DMS53 (cell line): ENCODE measurements at regions not wholly inside any gene's neighbourhood (a gene's known extent, or its start where the extent isn't known, plus 50 kb on each side); places are given as distances from the start of the nearest gene placed in this dataset.
A peak's percentile ranks its signal among the peaks of the same experiment; 100 is the strongest.

Experiments
- DNase-seq: peaks from one replicate; lab custom pipeline; 2025; lab: John Stamatoyannopoulos, UW

DNA sequence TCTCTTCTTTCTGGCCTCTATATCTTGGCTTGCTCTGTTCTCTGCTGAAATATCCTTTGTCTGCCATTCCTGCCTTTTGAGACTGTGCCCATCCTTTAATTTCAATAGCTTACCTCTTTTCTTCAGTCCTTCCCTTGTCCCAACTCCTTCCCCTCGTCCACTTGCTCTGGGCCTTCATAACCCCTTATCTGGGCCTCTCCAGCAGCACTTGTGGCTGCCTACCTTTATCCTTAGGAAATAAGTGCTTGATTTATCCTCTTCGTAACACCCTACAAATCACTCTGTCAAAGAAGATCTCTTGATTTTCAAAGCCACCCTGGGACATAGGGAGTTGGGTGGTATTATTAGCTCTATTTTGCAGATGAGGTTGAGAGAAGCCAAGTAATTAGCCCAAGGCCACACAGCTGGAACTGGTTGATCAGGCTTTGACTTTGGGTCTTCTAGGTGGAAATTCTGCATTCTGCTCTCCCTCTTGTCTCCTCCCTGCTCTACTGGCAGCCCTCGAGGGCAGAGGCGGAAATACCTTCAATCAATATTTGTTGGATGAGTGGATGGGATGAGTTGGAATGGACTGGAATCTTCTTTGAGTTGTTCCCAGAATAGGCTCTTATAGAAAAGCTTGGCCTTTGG, 84.0 kb upstream of the TLE3 start:
- DNase-seq, result no peak

DNA sequence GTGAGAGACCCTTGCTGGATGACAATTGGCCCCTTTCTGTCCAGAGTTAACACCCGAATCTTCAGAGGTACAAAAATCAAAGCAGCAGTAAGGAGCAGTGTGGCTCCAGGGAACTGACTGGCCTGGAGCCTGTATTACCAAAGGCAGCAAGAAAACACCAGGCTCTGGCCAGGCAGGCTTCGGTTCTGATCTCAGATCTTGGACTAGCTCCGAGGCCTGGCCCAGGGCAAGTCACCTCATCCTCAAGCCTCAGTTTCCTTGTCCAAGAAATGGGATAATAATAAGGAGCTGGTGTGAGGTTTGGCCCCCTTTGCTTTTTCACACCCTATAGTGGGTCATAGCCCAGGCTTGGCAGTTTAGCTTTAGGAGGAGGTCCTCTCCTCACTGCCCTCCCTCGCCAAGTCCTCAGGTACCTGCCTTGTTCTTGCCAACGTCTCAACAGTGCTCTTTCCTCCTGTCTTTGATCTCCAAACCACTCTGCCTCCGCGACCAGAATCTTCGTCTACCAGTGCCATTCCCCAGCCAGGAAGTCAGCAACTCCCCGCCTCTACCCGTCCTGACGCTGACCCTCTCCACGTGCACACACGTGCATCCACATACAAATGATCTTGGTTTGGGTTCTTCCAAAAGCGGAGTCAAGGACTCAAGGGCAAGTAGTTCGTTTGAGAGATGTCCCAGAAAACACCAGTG, 82.6 kb upstream of the TLE3 start:
- DNase-seq, result no peak

DNA sequence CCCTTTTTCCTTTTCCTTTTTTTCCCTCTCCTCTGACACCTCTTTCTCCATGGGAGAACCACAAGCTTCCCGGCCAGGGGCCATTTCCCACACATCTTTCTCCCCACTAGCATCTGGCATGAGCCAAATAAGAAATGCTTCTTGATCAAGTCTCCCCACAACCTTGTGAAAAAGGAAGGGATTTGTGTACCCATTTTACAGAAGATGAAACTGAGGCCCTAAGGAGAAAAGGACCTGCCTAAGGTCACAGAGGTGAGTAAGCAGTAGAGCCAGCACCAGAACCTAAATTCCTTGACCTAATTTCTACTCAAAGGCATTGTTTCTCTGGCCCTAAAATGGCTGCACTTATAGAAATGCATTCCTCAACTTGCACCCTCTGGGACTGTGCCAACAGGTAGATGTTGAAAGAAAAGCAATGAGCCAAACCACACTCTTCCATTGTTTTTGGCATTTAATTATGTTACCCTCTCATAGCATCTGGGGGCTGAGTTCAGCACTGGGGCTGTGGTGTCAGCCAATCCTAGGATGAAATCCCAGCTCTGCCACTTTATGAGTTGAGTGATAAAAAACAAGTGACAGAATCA, 81.7 kb upstream of the TLE3 start:
- DNase-seq, result no peak

DNA sequence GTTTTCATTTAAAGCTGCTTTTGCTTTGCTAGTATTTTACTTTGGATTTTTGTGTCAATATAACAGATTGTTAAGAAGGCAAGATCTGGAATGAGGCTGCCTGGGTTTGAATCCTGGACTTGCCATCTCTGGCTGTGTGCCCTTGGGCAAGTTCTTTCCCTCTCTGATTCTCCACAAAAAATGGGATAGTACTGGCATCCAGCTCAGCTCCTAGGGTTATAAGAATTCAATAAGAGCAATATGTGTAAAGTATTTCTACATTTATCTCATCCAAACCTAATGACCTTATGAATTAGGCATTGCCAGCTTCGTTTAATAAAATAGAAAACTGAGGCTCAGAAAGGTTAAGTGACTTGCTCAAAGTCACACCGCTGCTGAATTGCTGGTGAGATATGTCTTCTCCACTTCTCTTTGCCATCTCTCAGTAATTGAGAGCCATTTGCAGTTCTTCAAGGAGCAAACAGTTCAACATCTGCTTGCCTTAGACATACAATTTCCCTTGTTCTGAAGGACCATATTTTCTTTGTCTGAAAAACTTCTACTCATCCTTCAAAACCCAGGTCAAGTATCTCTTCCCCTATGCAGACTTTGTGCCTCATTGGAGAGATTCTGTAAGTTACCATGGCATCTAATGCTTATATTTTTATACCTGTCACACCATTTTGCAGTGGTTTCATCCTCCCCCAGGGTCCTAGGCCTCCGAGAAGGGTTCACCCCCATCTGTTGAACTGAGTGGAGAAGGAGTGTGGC, 80.8 kb upstream of the TLE3 start:
- DNase-seq, result no peak

DNA sequence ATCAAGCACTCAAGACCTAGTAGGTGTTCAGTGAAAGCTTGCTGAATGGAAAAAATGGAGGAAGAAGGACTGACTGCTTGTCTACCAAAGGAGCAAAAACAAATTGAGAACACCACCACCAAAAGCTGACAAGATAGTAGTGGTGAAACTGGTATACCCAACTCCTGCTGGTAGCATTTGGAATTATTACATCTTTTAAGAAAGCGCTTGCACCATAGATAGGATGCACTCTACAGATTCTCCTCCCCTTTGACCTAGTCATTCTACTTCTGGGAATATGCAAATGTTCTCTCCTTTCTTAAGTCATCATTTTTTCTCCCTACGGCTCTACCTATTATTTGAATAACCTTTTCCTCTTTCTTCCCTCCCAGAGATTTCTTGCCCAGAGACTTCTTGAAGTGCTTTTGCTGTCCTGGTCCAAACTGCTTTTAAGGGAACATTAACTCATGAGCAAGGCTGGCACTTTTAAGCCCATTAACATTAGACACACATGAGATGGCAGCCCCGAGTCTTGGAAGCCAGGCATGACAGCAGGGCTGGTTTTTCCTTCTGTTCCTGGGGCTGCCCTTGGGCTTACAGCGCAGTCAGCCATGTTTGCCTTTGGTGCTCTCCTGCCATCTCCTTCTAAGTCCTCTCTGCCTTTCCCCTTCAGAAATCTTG, 75.0 kb upstream of the TLE3 start:
- no peak for DNase-seq

DNA sequence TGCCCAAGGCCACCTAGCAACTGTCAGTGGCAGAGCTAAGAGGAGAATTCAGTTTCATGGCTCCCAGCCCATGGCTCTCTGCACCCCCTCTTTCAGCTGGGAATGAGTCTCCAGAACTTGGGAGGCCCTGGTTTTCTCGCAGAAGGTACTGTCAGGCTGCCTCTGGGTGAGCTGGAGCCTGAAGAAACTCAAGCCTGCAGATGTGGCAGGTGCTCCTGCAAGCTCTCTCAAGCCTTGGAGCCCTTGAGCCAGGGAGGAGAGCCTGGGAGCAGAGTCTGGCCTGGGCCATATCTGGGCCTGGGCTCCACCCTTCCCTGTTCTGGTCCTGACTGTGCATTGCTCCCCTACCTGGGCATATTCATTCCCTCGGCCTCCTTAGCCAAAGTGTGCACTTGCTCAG, 74.4 kb upstream of the TLE3 start:
- DNase-seq, result no peak

DNA sequence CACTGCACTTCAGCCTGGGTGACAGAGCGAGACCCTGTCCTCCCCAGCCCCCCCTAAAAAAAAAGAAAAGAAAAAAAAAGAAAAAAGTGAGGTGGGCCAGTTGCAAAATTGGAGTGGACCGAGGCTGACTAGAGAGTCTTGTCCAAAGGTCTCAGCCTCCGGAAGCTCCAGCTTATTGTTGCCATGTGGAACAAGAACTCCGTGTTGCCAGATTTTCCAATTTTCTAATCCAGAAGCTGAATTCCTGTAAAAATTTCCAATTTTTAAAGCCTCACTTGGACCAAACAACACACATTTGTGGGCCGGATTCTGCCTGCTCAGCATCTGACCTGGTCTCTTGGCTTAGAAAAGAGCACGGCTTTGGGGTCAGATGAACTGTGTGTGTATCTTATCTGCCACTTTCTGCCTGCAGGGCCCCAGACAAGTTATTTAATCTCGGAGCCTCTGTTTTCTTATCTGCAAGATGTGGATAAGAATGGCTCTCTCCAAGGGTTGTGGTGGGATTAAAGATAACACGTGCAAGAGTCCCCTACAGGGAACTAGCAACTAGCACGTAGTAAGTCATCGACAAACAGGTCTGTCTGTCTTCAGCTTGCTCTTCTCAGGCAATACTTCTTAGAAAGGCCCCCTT, 73.7 kb upstream of the TLE3 start:
- no peak for DNase-seq

DNA sequence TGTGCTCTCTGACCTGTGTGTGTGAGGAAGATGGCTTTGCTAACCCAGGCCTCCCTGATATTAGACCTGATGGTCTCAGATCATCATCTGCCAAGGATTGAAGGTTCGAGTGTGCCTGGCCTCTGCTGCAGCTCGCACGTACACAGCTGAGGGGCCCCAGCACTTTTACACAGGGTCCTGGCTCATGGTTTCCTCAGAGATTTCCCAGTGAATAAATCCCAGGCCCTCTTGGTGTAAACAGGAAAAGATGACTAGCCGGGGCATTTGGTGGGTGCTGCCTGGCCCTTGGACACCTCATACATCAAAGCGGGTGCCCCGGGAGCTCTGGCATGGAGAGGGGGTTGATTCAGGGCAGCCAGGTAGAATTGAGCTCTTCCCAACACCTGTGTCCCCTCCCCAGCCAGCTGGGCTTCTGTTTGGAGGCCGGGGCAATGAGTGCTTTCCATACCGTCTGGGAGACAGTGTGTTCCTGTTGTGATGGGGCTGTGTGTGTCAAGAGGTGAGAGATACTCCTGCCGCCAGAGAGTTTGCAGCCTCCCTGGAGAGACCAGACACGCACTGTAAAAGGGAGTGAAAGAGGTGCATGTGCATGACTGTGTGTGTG, 72.5 kb upstream of the TLE3 start:
- DNase-seq, result no peak

DNA sequence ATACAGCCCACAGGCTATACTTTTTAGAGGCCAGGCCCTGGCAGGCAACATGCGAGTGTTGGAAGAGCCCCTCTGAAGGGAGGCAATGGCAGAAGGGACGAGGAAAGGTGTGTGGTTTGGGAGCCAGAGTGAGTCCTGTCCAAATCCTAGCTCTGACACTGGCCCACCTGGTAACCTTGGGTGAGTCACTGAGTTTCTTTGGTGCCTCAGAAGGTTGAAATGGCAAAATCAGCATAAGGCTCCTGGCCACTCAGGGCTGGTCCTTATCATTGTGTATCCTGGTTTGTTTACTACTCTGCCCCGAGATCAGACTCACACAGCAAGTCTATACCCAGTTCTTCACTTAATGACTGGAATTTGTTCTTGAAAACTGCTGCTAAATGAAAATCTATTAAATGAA, 71.4 kb upstream of the TLE3 start:
- no peak for DNase-seq

DNA sequence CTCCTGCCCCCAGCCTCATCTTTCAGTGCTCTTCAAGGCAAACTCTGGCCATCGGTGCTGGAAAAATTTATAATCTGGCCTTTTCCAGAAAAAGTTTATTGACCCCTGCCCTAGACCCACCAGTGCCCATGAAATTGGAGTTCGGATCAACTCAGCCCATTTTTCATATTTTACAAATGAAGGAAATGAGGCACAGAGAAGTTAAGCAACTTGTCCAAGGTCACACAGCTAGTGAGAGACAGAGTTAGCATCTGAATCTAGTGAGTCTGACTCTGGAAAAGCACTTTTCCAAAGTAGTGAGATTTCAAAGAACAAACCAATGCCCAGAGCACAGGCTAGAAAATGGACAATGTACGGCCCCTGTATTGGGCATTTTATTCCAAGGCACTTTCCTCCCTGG, 69.4 kb upstream of the TLE3 start:
- DNase-seq, result no peak

DNA sequence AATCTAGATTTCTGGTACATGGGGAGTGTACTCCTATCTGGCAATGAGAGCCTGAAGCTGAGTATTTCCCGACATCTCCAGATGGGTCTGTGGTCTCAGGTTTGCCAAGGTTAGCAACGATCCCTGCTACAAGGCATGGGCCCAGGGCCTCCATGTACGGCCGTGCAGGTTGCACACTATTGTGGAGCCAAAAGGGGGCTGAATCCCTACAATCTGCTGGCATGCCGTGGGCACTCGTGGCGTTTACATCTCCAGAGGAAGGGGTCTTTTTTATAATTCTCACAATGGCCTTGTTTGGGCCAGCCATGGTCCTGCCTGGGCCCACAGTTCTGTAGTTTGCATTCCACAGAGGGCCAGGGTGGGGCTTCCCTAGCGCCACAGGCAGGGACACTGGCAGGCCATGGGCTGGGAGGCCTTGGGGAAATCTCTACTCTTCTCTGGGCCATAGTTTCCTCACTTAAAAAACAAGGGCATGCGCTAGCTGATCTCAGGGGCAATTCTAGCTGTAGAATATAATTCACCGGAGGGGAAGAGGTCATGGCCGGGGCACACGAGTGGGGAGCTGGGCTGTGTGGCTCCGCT, 68.9 kb upstream of the TLE3 start:
- DNase-seq, result no peak

DNA sequence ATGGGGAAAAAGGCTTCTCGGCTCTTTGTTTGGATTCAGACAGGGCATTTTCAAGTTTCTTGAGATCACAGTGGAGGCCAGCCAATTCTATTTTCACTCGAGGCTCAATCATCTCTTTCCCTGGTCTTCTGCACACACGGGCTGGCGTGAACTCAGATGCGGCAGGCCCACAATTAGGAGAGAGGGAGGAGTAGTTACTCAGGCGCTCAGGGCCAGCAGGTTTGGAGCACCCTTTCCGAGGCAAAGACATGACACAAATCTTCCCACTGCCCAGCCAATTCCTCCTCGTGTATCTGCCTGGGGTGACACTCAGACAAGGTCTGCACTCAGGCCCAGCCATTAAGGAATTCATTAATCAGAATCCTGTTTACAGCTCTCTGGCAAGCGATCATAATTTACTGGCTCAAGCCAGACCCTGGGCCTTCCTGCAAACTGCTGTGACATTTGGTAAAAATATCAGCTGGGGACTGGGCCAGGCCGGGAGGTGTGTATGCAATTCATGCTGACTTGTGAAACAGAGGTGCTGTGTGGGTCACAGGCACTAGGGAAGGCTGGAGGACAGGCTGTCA, 68.1 kb upstream of the TLE3 start:
- no peak for DNase-seq

DNA sequence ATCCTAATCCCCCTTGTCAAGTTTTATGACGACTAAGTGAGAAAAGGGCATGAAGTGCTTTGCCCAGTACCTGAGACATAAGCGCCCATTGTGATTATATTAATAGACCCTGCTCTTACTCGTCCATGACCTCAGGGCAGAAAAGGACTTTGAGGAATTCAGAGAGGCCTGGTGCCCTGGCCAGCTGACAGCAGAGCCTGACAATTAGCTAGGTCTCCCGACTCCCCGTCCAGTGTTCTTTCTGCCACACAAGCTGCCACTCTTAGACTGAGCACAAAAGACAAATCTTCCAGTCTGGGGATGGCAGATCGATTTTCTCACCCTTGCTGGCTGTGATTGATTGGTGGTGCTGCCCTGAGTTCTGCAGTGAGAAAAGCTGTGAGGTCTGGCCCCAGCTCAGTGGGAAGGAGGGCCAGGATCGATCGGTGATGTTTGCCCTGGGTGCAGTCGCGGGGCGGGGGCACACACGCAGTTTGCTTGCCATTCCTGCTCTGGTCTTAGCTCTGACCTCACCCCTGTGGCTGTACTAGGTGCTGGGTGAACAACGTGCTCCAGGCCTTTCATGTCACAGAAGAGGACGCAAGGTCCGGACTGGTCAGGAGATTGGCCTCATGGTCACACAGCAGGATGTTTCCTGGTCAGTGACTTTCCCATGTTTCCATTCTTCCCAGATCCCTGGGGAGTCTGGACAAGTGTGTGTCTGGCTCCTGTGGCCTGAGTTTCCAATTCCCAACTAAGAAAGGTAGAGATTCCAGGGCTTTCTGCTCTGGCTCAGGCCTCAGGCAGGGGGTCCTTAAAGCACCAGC, 67.4 kb upstream of the TLE3 start:
- no peak for DNase-seq

DNA sequence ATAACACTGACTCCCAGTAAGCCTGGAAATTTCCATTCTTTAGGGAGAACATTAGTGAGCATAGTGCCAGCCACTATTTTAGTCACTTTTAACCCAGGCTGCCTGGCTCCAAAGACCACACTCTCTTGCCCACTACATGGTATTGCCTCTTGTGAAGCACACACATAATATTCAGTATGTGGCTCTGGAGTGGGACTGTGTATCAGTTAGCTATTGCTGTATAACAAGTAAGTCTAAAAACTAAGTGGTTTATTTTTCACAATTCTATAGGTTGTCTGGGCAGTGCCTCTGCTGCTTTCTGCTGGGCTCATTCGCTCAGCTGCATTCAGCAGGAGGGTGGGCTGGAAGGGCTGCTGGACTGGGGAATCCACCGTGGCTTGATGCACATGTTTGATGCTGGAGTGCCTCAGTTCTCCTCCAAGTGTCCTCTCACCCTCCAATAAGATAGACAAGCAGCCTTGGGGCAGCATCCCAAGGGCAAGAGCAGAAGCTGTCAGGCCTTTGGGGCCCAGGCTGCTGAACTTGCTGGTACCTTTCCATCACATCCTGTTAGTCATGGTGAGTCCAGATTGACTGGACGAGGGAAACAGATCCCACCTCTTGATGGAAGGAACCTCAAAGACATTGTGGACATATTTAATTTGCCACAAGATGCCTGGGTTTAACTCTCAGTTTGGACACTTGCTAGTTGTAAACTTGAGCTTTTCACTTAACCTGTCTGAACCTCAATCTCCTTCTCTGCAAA, 66.6 kb upstream of the TLE3 start:
- no peak for DNase-seq

DNA sequence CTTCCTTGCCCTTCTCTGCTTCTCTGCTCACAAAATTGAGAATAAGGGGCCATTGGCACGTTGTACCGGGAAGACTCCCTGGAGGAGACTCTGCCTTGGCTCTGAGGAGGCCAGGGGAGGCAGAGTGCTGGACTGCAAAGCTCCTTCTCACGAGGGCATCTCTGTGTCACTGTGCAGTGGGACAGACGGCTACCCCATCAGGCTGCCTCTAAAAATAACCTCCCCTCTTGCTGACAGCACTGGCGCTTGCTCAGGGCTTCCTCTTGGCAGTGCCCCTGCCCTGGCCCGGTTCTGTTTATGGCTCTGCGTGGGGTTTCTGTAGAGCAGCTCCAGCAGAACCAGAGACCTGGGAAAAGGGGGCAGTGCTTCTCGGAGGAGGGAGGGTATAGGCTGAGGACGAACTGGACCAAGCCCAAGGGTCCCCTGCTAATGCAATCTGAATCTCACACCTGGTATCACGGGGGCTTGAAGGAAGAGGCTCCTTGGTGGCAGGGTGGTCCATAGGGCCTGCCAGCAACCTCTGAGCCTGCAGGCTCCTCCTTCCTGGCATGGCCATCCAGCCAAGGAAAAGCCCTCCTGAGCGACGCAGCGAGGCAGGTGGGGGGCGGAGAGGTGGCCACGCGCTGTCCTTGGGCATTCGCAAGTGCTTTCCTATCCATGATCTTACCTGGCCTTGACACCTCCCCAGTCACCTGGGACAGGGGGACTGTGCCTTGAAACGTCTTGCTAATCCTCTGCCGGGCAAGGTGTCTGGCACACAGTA, 63.3 kb upstream of the TLE3 start:
- DNase-seq, result no peak

DNA sequence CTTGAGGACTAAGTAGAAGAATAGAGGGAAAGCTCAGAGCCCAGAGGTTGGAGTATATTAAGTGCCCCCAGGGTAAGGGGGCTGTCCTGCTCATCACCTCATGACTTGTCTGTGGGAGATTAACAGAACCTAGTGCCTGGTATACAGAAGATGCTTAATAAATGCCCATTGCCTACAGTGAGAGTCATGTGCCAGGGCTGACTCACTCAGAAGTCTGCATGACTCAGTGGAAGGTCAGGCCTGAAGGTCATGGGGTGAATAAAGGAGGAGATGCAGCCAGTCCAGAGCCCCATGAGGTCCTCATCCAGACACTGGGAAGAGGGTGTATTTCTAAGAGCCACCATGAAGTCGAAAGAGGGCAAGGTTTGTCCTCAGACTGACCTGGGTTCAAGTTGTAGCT, 62.5 kb upstream of the TLE3 start:
- DNase-seq, result peak; percentile 33

DNA sequence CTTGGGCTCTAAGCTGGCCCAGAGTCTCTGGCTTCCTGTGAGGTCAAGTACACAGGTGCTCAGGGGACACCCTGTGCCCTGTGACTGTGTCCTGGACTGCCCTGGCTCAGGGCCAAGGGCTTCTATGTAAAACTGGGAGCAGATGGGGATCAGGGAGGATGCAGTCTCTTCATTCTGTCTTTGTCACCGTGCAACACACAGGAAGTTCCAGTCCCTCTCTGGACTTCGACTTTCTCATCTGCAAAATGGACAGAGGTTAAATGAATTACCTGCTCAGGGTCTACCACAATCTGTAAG, 61.9 kb upstream of the TLE3 start:
- peak; percentile 69 for DNase-seq

DNA sequence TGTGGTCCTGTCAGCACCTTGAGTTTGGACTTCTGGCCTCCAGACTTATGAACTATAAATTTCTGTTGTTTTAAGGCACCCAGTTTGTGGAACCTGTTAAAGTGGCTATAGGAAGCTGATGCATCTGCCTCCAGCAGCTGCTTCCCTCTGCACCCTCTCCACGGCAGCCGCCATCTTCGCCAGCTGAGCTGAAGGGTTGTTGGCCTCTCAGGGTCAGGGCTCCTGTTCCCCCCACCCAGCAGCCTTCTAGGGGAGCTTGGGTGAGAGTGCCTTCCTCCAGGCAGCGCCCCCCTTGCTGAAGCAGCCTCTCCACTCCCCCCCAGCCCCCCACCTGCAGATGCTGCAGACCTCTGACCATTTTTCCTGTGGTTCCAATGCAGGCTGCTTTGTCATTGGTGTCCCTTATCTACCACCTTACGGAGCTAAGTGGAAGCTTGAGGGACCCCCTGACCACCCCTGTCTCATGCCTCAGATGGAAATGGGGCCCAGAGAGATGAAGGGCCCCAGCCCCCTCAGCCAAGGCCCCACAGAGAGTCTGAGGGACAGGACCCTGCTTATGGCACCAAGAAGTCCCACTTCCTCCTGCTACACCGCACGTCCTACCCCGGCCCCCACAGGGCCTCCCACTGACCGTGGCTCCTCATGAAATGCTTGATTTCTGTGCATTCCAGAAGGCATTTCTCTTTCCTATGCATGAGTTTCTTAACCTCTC, 61.4 kb upstream of the TLE3 start:
- DNase-seq, result no peak
